K562 (cell line): ENCODE measurements at regions not wholly inside any gene's neighbourhood (a gene's known extent, or its start where the extent isn't known, plus 50 kb on each side); places are given as distances from the start of the nearest gene placed in this dataset.

Experiments used
- ATF1 ChIP-seq, 2 experiments: fragments of 450-650 bp in 1 of 2; IDR thresholded peaks; 2 replicates each; pipeline ENCODE4 v1.6.1; 2016; ENCODE audit warnings: missing compliant biosample characterization in 1 of 2, missing genetic modification characterization in 1 of 2
- CTCF ChIP-seq, 3 experiments: IDR thresholded peaks in 2 of 3; conservative IDR thresholded peaks in 1 of 3; 2 replicates each; pipeline ENCODE4 v1.5.1; 2011 to 2012; ENCODE audit warnings: low read length in 3 of 3, mild to moderate bottlenecking in 3 of 3, control low read depth in 2 of 3, improper control_type of control experiment in 1 of 3, inconsistent platforms in 1 of 3, low read depth in 1 of 3, mixed read lengths in 1 of 3, moderate library complexity in 1 of 3; ENCODE audit not compliant: insufficient read depth in 2 of 3
- HDAC6 ChIP-seq: IDR thresholded peaks from 2 replicates; pipeline ENCODE4 v1.6.1; 2012; ENCODE audit warnings: low read depth, mild to moderate bottlenecking, control low read depth, inconsistent platforms, low read length, moderate library complexity
- NFXL1 ChIP-seq: fragments of 450-650 bp; formaldehyde crosslinking; IDR thresholded peaks from 2 replicates; pipeline ENCODE4 v1.4.0; 2021; ENCODE audit warnings: mild to moderate bottlenecking
- SIN3A ChIP-seq, 2 experiments: fragments of 150-350 bp in 1 of 2; IDR thresholded peaks; 2 replicates each; pipeline ENCODE4 v1.6.1; 2011 to 2016; ENCODE audit warnings: borderline replicate concordance in 2 of 2, low read depth in 2 of 2, low read length in 2 of 2, mild to moderate bottlenecking in 2 of 2, moderate library complexity in 2 of 2; ENCODE audit not compliant: control insufficient read depth in 1 of 2
- SIX5 ChIP-seq, 2 experiments: IDR thresholded peaks; 2 replicates each; pipeline ENCODE4 v1.6.1; 2011; ENCODE audit warnings: low read length in 2 of 2, borderline replicate concordance in 1 of 2, low read depth in 1 of 2, mild to moderate bottlenecking in 1 of 2, moderate library complexity in 1 of 2; ENCODE audit not compliant: insufficient read depth in 1 of 2
- WHSC1 ChIP-seq: IDR thresholded peaks from one replicate; pipeline ENCODE4 v1.6.1; 2012; ENCODE audit warnings: low read length, control low read depth, inconsistent platforms

- TF ChIP-seq CTCF (IDR thresholded peaks at IDR 0.05 in 2 of 3, conservative IDR thresholded peaks at IDR 0.05 in 1 of 3; ENCODE audit: insufficient read depth in 2 of 3, low read depth in 1 of 3, low read length in 3 of 3) (no peak), ATF1 (CRISPR knock-in tag; IDR thresholded peaks at IDR 0.05) (no peak), ATF1 (tag; IDR thresholded peaks at IDR 0.05) (no peak), SIN3A (IDR thresholded peaks at IDR 0.05; ENCODE audit: borderline replicate concordance in 2 of 2, control insufficient read depth in 1 of 2, low read depth in 2 of 2, low read length in 2 of 2) (no peak), WHSC1 (no peak), SIX5 (IDR thresholded peaks at IDR 0.05; ENCODE audit: borderline replicate concordance in 1 of 2, insufficient read depth in 1 of 2, low read depth in 1 of 2, low read length in 2 of 2) (no peak), HDAC6 (no peak), NFXL1 (CRISPR knock-in tag) (no peak)
These were observed 174.8 kb downstream of the PTEN start for GRCh38 chr10:88038268-88038667.
